Spleen (tissue), 11 donors: ENCODE measurements at regions not wholly inside any gene's neighbourhood (a gene's known extent, or its start where the extent isn't known, plus 50 kb on each side); places are given as distances from the start of the nearest gene placed in this dataset.

Experiments
- DNase-seq: peaks from one replicate; pipeline ENCODE4 v3.0.0-alpha.2; 2020
- H3K27ac ChIP-seq, 8 donors: fragments of 200-600 bp; sonication (generic) in 7 of 8; 1 replicate in 4 of 8; 2 replicates in 4 of 8; pipeline versions ENCODE4 v1.5.0 to v1.8.0; 2016 to 2021; ENCODE audit warnings: inconsistent platforms in 4 of 8, mild to moderate bottlenecking in 4 of 8, moderate library complexity in 1 of 8
- H3K27me3 ChIP-seq, 7 donors: fragments of 200-600 bp; sonication (generic) in 6 of 7; replicated peaks in 1 of 7; 1 replicate in 4 of 7; 2 replicates in 3 of 7; pipeline versions ENCODE4 v1.5.0 to v1.8.0; 2016 to 2021; ENCODE audit warnings: inconsistent platforms in 3 of 7, mild to moderate bottlenecking in 1 of 7
- H3K36me3 ChIP-seq, 6 donors: fragments of 200-600 bp; sonication (generic) in 5 of 6; 1 replicate in 4 of 6; 2 replicates in 2 of 6; pipeline versions ENCODE4 v1.5.0 to v1.8.0; 2016 to 2021; ENCODE audit warnings: inconsistent platforms in 2 of 6
- H3K4me1 ChIP-seq, 6 donors: fragments of 200-600 bp; sonication (generic) in 5 of 6; 1 replicate in 3 of 6; 2 replicates in 3 of 6; pipeline versions ENCODE4 v1.5.0 to v1.8.0; 2016 to 2021; ENCODE audit warnings: inconsistent platforms in 3 of 6
- H3K4me3 ChIP-seq, 8 donors: fragments of 200-600 bp; sonication (generic) in 7 of 8; 1 replicate in 4 of 8; 2 replicates in 4 of 8; pipeline versions ENCODE4 v1.5.0 to v1.8.0; 2016 to 2021; ENCODE audit warnings: inconsistent platforms in 4 of 8, mild to moderate bottlenecking in 4 of 8, moderate library complexity in 2 of 8
- H3K9me3 ChIP-seq, 8 donors: fragments of 200-600 bp; sonication (generic) in 7 of 8; 1 replicate in 4 of 8; 2 replicates in 4 of 8; pipeline versions ENCODE4 v1.5.0 to v1.8.0; 2016 to 2021; ENCODE audit warnings: inconsistent platforms in 4 of 8
- CTCF ChIP-seq, 11 experiments: fragments of 200-600 bp in 7 of 11; fragments of 450-650 bp in 4 of 11; sonication (generic) in 4 of 11; IDR thresholded peaks in 8 of 11; conservative IDR thresholded peaks in 3 of 11; 1 replicate in 7 of 11; 2 replicates in 4 of 11; pipeline versions ENCODE4 v1.4.0 to v1.8.0; 2016 to 2021; ENCODE audit warnings: antibody characterized with exemption in 11 of 11, inconsistent platforms in 4 of 11, mild to moderate bottlenecking in 1 of 11
- POLR2A ChIP-seq, 3 donors: fragments of 450-650 bp; IDR thresholded peaks; one replicate each; pipeline ENCODE4 v1.5.1; 2017; ENCODE audit warnings: antibody characterized with exemption in 3 of 3, mild to moderate bottlenecking in 1 of 3
- POLR2AphosphoS5 ChIP-seq, 3 donors: sonication (generic); formaldehyde crosslinking; IDR thresholded peaks; one replicate each; pipeline ENCODE4 v1.5.1; 2017; ENCODE audit warnings: antibody characterized with exemption in 3 of 3
- WGBS, 5 donors: extraction: QIAGEN DNeasy Blood & Tissue Kit in 3 of 5; methylation state at CpG; one replicate each; pipeline versions ENCODE4 v1.1.5 to v1.1.7; 2013 to 2018; 5-methylcytosine and 5-hydroxymethylcytosine counted together
- intact Hi-C: fragments of 100-400 bp; cut with DNase I; formaldehyde crosslinking; loops from one replicate; pipeline ENCODE4 v1.15.0; 2023; ENCODE audit warnings: low total_unique reads
- donor health status: healthy with polysubstance abuse.
- donor health status: DM: no; HTN: no; CAD: no; lungs with moderate emphysema.
- donor health status: DM: no; HTN: no; CAD: no.
- donor health status: Bipolar disorder and iron deficiency.
- donor health status: healthy.
- donor health status: DM: no; HTN: no; CAD: no.
- donor health status: DM: yes; HTN: yes; CAD: no.

GRCh38 chr5:124976086-124976485 is 229.6 kb upstream of the ZNF608 start:
- no peak overlapping the region for H3K27ac ChIP-seq
- 91 to 99% (median 97%) methylated on average over 17 to 23 of the region's 23 CpGs for WGBS, 5 donors
- no peaks in the 10 kb centered on the region for H3K36me3 ChIP-seq
- no peaks in the 10 kb centered on the region for H3K27me3 ChIP-seq
- no peak for DNase-seq
- H3K4me1 ChIP-seq, result peaks cover 0 to 14% (median 0%) of the 10 kb centered on the region in 6 donors
- peaks cover 0 to 11% (median 2%) of the 10 kb centered on the region in 8 donors for H3K9me3 ChIP-seq
- H3K4me3 ChIP-seq, result no peak overlapping the region
- intact Hi-C loops, result no loop called here
- TF ChIP-seq POLR2AphosphoS5 (IDR thresholded peaks at IDR 0.05) (no peak), CTCF (IDR thresholded peaks at IDR 0.05 in 8 of 11, conservative IDR thresholded peaks at IDR 0.05 in 3 of 11) (no peak), POLR2A (IDR thresholded peaks at IDR 0.05) (no peak)

GRCh38 chr5:124979251-124979650 is 232.8 kb upstream of the ZNF608 start:
- H3K36me3 ChIP-seq, result no peaks in the 10 kb centered on the region
- TF ChIP-seq CTCF (IDR thresholded peaks at IDR 0.05 in 8 of 11, conservative IDR thresholded peaks at IDR 0.05 in 3 of 11) (no peak), POLR2AphosphoS5 (IDR thresholded peaks at IDR 0.05) (no peak), POLR2A (IDR thresholded peaks at IDR 0.05) (no peak)
- H3K4me3 ChIP-seq, result no peak overlapping the region
- WGBS, 5 donors, result 63 to 75% (median 73%) methylated on average over 2 of the region's 2 CpGs
- H3K27ac ChIP-seq, result no peak overlapping the region
- H3K4me1 ChIP-seq, result peaks cover 0 to 16% (median 0%) of the 10 kb centered on the region in 6 donors
- DNase-seq, result no peak
- H3K27me3 ChIP-seq, result no peaks in the 10 kb centered on the region
- peaks cover 0 to 25% (median 13%) of the 10 kb centered on the region in 8 donors for H3K9me3 ChIP-seq
- intact Hi-C loops, result no loop called here

- no peak for TF ChIP-seq POLR2AphosphoS5 (IDR thresholded peaks at IDR 0.05)
- no peak for TF ChIP-seq POLR2A (IDR thresholded peaks at IDR 0.05)
- TF ChIP-seq CTCF (IDR thresholded peaks at IDR 0.05 in 8 of 11, conservative IDR thresholded peaks at IDR 0.05 in 3 of 11), result no peak
- H3K4me1 ChIP-seq, result peaks cover 0 to 16% (median 0%) of the 10 kb centered on the region in 6 donors
- H3K27me3 ChIP-seq, result no peaks in the 10 kb centered on the region
- H3K36me3 ChIP-seq, result no peaks in the 10 kb centered on the region
- H3K27ac ChIP-seq, result no peak overlapping the region
- no peak overlapping the region for H3K4me3 ChIP-seq
- H3K9me3 ChIP-seq, result peaks cover 0 to 26% (median 15%) of the 10 kb centered on the region in 8 donors
- 47 to 69% (median 62%) methylated on average over 9 of the region's 9 CpGs for WGBS, 5 donors
- no peak for DNase-seq
- intact Hi-C loops, result no loop called here
Measured at GRCh38 chr5:124980163-124980941, 233.9 kb upstream of the ZNF608 start.

- intact Hi-C loops, result no loop called here
- Histone ChIP-seq H3K36me3 (no peaks in the 10 kb centered on the region), H3K9me3 (peaks cover 0 to 25% (median 12%) of the 10 kb centered on the region in 8 donors), H3K4me1 (peaks cover 0 to 16% (median 0%) of the 10 kb centered on the region in 6 donors), H3K27me3 (no peaks in the 10 kb centered on the region), H3K27ac (no peak overlapping the region), H3K4me3 (no peak overlapping the region)
- TF ChIP-seq CTCF (IDR thresholded peaks at IDR 0.05 in 8 of 11, conservative IDR thresholded peaks at IDR 0.05 in 3 of 11), result no peak
- no peak for TF ChIP-seq POLR2A (IDR thresholded peaks at IDR 0.05)
- no peak for TF ChIP-seq POLR2AphosphoS5 (IDR thresholded peaks at IDR 0.05)
- WGBS, 5 donors, result 81 to 92% (median 85%) methylated on average over 4 of the region's 4 CpGs
- DNase-seq, result no peak
Measured at GRCh38 chr5:124981901-124982300, 235.5 kb upstream of the ZNF608 start.
